Upper lobe of right lung (tissue), 1 donor: ENCODE measurements at regions not wholly inside any gene's neighbourhood (a gene's known extent, or its start where the extent isn't known, plus 50 kb on each side); places are given as distances from the start of the nearest gene placed in this dataset.

ENCODE experiments used
- ATAC-seq: fragments of 200-7000 bp; cut with Tn5 transposase; one replicate; pipeline ENCODE4 v1.9.1; 2020; ENCODE audit warnings: mild to moderate bottlenecking, moderate library complexity
- DNase-seq: peaks from one replicate; pipeline ENCODE4 v3.0.0-alpha.2; 2020
- H3K27ac ChIP-seq: fragments of 200-600 bp; one replicate; pipeline ENCODE4 v1.8.0; 2022
- H3K27me3 ChIP-seq: fragments of 200-600 bp; one replicate; pipeline ENCODE4 v1.8.0; 2022; ENCODE audit warnings: mild to moderate bottlenecking
- H3K36me3 ChIP-seq: fragments of 200-600 bp; one replicate; pipeline ENCODE4 v1.8.0; 2022
- H3K4me1 ChIP-seq: fragments of 200-600 bp; one replicate; pipeline ENCODE4 v1.8.0; 2022
- H3K4me3 ChIP-seq: fragments of 200-600 bp; one replicate; pipeline ENCODE4 v1.8.0; 2022; ENCODE audit warnings: mild to moderate bottlenecking
- H3K9me3 ChIP-seq: fragments of 200-600 bp; one replicate; pipeline ENCODE4 v1.8.0; 2022
- CTCF ChIP-seq: fragments of 200-600 bp; IDR thresholded peaks from one replicate; pipeline ENCODE4 v1.8.0; 2022; ENCODE audit warnings: antibody characterized with exemption
- intact Hi-C: fragments of 100-400 bp; cut with DNase I; formaldehyde crosslinking; loops from one replicate; pipeline ENCODE4 v1.11.0; 2022
- donor health status: DM: no; HTN: yes; CAD: no; lungs with severe emphysema.

GRCh38 chr4:111535792-111536191 lies 609.5 kb upstream of the FAM241A start:
- Histone ChIP-seq H3K9me3 (no peaks in the 10 kb centered on the region), H3K4me1 (no peaks in the 10 kb centered on the region), H3K4me3 (no peak overlapping the region), H3K27ac (no peak overlapping the region), H3K27me3 (no peaks in the 10 kb centered on the region), H3K36me3 (no peaks in the 10 kb centered on the region)
- ATAC-seq (no peak), DNase-seq (no peak)
- no peak for TF ChIP-seq CTCF
- intact Hi-C loops: no loop called here

GRCh38 chr4:111537165-111537564 lies 608.1 kb upstream of the FAM241A start:
- no peak overlapping the region for H3K27ac ChIP-seq
- intact Hi-C loops: no loop called here
- no peak overlapping the region for H3K4me3 ChIP-seq
- no peaks in the 10 kb centered on the region for H3K9me3 ChIP-seq
- no peak for TF ChIP-seq CTCF
- no peaks in the 10 kb centered on the region for H3K27me3 ChIP-seq
- no peaks in the 10 kb centered on the region for H3K4me1 ChIP-seq
- DNase-seq (no peak), ATAC-seq (no peak)
- H3K36me3 ChIP-seq: no peaks in the 10 kb centered on the region

GRCh38 chr4:111537871-111538270 lies 607.4 kb upstream of the FAM241A start:
- H3K9me3 ChIP-seq: no peaks in the 10 kb centered on the region
- ATAC-seq: no peak
- no peak for DNase-seq
- no peak overlapping the region for H3K27ac ChIP-seq
- no peak for TF ChIP-seq CTCF
- H3K36me3 ChIP-seq: no peaks in the 10 kb centered on the region
- no peaks in the 10 kb centered on the region for H3K4me1 ChIP-seq
- no peak overlapping the region for H3K4me3 ChIP-seq
- intact Hi-C loops: no loop called here
- H3K27me3 ChIP-seq: no peaks in the 10 kb centered on the region

GRCh38 chr4:111540671-111541070 lies 604.6 kb upstream of the FAM241A start:
- no peaks in the 10 kb centered on the region for H3K4me1 ChIP-seq
- intact Hi-C loops: no loop called here
- H3K4me3 ChIP-seq: no peak overlapping the region
- no peak for DNase-seq
- no peak for TF ChIP-seq CTCF
- no peak overlapping the region for H3K27ac ChIP-seq
- H3K27me3 ChIP-seq: no peaks in the 10 kb centered on the region
- no peaks in the 10 kb centered on the region for H3K9me3 ChIP-seq
- no peak for ATAC-seq
- no peaks in the 10 kb centered on the region for H3K36me3 ChIP-seq

DNA sequence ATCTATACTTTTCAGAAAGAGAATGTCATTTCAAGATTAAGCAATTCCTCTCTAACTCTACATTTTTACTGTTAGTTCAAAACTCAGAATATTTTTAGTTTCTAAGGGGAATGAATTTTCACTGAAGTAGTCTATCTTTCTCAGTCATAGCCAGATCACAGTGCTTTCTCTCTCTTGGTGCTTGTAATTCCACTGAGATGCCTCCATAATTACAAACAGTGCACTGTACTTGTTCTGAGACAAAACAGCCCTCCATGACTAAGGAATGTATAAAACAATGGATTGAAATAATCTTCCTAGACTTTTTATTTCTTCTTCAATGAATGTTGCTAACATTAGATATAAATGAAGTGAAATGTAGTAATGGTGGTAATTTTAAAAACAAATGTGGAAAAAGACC lies 603.2 kb upstream of the FAM241A start:
- no peak overlapping the region for H3K27ac ChIP-seq
- H3K4me3 ChIP-seq: no peak overlapping the region
- ATAC-seq: no peak
- no peaks in the 10 kb centered on the region for H3K27me3 ChIP-seq
- no peaks in the 10 kb centered on the region for H3K36me3 ChIP-seq
- no peaks in the 10 kb centered on the region for H3K4me1 ChIP-seq
- TF ChIP-seq CTCF: no peak
- no peaks in the 10 kb centered on the region for H3K9me3 ChIP-seq
- intact Hi-C loops: no loop called here
- no peak for DNase-seq

DNA sequence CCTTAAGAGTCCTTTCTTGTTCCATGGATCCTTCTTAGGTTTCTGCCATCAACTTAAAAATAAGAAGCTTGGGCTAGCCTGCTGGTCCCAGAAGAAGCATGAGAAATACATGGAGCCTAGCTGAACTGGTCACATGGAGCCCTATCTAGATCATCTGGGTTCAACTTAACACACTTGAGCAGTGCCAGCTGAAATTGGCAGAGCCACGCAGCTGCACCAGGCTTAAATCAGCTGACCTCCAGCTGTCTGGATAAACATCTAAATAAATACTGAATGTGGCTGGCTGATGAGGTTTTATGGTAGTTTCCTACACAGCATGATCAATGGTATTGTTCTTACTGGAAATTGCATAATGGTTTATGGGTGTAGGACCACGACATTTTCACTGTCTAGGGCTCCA lies 598.4 kb upstream of the FAM241A start:
- DNase-seq (no peak), ATAC-seq (no peak)
- intact Hi-C loops: no loop called here
- H3K27me3 ChIP-seq: no peaks in the 10 kb centered on the region
- no peaks in the 10 kb centered on the region for H3K4me1 ChIP-seq
- no peaks in the 10 kb centered on the region for H3K36me3 ChIP-seq
- H3K4me3 ChIP-seq: no peak overlapping the region
- H3K9me3 ChIP-seq: no peaks in the 10 kb centered on the region
- TF ChIP-seq CTCF: no peak
- H3K27ac ChIP-seq: no peak overlapping the region
